ENCODE measurements at regions not wholly inside any gene's neighbourhood (a gene's known extent, or its start where the extent isn't known, plus 50 kb on each side); places are given as distances from the start of the nearest gene placed in this dataset.

DNA sequence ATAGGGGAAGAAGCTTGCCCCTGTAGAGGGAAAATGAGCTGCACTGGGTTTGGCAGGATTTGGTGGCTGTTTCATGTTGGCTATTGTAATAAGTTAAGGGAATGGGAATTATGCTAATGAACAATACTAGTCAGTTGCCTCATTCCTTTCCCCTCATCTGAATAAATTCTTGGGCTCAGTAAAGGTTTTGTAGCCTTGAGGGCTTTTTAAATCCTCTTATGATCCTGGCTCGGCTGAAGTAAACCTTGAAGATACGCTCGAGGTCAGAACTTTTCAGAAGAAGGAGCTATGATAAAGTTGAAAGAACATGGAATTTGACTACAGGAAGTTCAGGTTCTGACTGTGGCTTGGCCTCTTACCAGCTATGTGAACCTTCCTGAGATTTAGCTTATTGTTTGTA, 448.7 kb downstream of the RAB38 start:
- TF ChIP-seq, protein P1, sequence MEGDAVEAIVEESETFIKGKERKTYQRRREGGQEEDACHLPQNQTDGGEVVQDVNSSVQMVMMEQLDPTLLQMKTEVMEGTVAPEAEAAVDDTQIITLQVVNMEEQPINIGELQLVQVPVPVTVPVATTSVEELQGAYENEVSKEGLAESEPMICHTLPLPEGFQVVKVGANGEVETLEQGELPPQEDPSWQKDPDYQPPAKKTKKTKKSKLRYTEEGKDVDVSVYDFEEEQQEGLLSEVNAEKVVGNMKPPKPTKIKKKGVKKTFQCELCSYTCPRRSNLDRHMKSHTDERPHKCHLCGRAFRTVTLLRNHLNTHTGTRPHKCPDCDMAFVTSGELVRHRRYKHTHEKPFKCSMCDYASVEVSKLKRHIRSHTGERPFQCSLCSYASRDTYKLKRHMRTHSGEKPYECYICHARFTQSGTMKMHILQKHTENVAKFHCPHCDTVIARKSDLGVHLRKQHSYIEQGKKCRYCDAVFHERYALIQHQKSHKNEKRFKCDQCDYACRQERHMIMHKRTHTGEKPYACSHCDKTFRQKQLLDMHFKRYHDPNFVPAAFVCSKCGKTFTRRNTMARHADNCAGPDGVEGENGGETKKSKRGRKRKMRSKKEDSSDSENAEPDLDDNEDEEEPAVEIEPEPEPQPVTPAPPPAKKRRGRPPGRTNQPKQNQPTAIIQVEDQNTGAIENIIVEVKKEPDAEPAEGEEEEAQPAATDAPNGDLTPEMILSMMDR (IDR thresholded peaks at IDR 0.05 in 2 of 3, conservative IDR thresholded peaks at IDR 0.05 in 1 of 3; ENCODE audit: borderline replicate concordance in 1 of 3, insufficient read depth in 1 of 3, low read depth in 2 of 3, low read length in 2 of 3), result no peak
- TF ChIP-seq POLR2A (IDR thresholded peaks at IDR 0.05; ENCODE audit: borderline replicate concordance, extremely low read depth, insufficient read depth, insufficient read length) (no peak), EZH2 (IDR thresholded peaks at IDR 0.05) (no peak), EGR1 (IDR thresholded peaks at IDR 0.05; ENCODE audit: low read depth) (no peak), POLR2AphosphoS5 (IDR thresholded peaks at IDR 0.05; ENCODE audit: low read depth, low read length) (no peak), EZH2phosphoT487 (IDR thresholded peaks at IDR 0.05; ENCODE audit: borderline replicate concordance) (no peak), TCF7L2 (IDR thresholded peaks at IDR 0.05; ENCODE audit: borderline replicate concordance, extremely low read depth, insufficient read depth, insufficient read length) (no peak)

Data from HCT116 (cell line).